ENCODE measurements at regions not wholly inside any gene's neighbourhood (a gene's known extent, or its start where the extent isn't known, plus 50 kb on each side); places are given as distances from the start of the nearest gene placed in this dataset.

DNA sequence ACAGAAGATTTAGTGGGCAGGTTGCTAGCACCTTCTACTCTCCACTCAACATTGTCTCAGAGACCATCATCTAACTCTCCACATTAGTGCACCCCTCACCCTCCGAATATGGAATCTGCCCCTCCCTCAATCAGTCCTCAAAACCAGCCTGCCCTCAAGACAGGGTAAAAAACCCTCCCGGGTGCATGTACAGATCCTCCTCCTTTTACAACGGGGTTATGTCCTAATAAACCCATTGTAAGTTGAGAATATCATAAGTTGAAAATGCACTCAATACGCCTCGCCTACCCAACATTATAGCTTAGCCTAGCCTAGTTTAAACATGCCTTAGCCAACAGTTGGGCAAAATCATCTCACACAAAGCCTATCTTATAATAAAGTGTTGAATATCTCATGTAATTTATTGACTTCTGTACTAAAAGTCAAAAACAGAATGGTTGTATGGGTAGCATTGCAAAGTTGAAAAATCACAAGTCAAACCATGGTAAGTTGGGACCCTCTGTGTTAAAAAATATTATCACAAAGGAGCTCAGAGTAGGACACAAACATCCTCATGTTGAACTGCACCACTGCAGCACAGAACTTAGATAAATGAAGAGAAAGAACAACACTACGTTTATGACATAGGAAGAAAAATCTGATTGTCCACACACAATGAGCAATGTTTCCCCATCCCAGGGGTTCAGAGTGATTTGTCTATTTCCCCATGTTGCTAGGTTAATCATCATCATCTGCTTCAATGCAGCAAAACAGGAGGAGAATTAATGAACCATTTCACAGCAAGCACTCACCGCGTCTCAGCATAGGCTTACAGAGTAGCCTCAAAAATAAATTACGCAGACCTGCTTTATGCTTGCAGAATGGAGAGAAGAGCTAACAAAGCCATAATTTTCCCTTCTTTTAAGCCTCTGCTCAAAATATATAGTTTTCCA, 184.1 kb upstream of the ARL4C start:
- H3K27me3 Mint-ChIP-seq (ENCODE audit: unreplicated experiment) = peaks cover 4% of the 10 kb centered on the region
- H3K4me1 Mint-ChIP-seq (ENCODE audit: low read depth, unreplicated experiment) = peaks cover 19% of the 10 kb centered on the region

DNA sequence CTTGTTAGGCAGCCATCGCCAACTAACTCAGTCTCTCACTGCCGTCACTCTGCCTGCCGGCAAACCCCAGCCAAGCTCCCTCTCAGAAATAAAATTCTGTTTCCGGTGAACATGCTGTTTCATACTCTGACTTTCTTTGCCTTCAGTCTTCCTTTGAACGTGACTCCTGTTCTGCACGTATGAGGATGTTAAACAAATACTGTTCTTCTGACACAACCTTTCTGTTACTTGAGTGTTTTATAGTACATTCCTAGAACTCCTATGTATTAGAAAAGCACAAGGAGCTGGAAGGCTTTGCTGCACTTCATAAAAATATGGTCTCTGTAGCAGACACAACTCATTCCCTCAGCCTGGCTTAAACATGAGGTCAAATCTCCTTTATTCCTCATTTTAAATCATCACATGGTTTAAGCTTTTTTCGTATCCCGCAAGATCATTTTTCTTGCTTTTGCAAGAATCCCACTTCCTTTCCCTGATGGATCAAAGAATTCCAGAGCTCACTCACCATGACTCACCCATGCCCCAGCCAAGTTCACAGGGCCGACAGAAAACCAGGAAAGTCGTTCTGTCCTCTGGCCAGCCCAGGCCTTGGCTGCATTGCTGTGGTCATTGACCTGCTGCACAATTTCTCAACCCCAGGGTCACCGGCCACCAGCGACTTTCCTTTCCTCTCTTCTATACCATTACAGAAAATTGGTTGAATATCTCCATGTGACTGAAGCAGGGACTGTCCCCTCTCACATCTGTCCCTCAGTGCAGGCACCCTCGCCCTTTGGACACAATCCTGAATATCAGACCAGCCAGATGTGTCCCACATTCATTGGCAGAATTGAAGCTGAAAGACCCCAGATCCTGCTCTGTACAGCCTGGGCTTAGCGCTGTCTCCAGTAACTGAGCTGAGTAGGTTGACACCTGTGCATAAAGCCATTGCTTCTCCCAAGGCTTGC, 183.1 kb upstream of the ARL4C start:
- H3K36me3 Mint-ChIP-seq (ENCODE audit: unreplicated experiment) = no peaks in the 10 kb centered on the region
- no peak for DNase-seq
- peaks cover 2% of the 10 kb centered on the region for H3K9me3 Mint-ChIP-seq (ENCODE audit: unreplicated experiment)
- no peak overlapping the region for H3K27ac Mint-ChIP-seq (ENCODE audit: unreplicated experiment)
- peaks cover 19% of the 10 kb centered on the region for H3K4me1 Mint-ChIP-seq (ENCODE audit: low read depth, unreplicated experiment)
- H3K27me3 Mint-ChIP-seq (ENCODE audit: unreplicated experiment) = peaks cover 4% of the 10 kb centered on the region
- TF ChIP-seq, protein P1, sequence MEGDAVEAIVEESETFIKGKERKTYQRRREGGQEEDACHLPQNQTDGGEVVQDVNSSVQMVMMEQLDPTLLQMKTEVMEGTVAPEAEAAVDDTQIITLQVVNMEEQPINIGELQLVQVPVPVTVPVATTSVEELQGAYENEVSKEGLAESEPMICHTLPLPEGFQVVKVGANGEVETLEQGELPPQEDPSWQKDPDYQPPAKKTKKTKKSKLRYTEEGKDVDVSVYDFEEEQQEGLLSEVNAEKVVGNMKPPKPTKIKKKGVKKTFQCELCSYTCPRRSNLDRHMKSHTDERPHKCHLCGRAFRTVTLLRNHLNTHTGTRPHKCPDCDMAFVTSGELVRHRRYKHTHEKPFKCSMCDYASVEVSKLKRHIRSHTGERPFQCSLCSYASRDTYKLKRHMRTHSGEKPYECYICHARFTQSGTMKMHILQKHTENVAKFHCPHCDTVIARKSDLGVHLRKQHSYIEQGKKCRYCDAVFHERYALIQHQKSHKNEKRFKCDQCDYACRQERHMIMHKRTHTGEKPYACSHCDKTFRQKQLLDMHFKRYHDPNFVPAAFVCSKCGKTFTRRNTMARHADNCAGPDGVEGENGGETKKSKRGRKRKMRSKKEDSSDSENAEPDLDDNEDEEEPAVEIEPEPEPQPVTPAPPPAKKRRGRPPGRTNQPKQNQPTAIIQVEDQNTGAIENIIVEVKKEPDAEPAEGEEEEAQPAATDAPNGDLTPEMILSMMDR (IDR thresholded peaks at IDR 0.05; ENCODE audit: partially characterized antibody, unreplicated experiment) = no peak
- H3K4me3 Mint-ChIP-seq (ENCODE audit: unreplicated experiment) = no peak overlapping the region

More for the DNA sequence above, 184.1 kb upstream of the ARL4C start:
- Mint-ChIP-seq H3K9me3 (ENCODE audit: unreplicated experiment) (peaks cover 2% of the 10 kb centered on the region), H3K4me3 (ENCODE audit: unreplicated experiment) (no peak overlapping the region), H3K36me3 (ENCODE audit: unreplicated experiment) (no peaks in the 10 kb centered on the region), H3K27ac (ENCODE audit: unreplicated experiment) (no peak overlapping the region)
- DNase-seq = no peak
- TF ChIP-seq, protein P1 (IDR thresholded peaks at IDR 0.05; ENCODE audit: partially characterized antibody, unreplicated experiment) = no peak

DNA sequence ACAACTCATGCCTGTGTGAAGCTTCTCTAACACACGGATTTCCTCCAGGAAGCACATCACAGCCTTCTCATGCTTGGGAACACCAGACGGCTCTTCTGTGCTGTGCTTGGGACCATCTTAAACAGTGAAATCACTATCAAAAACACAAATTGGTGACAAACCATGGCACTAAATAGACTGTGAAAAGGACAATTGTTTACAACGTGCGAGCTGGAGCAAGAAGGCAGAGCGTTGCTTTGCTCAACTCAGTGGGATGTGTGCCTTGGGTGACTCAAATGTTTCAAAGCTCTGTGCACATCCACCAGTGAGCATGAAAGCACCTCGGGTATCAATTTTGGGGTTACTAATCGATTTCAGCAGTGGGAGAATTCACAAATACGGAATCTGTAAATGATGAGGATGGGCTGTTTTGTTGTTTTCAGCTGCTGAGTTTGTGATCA, 182.4 kb upstream of the ARL4C start:
- no peak overlapping the region for H3K27ac Mint-ChIP-seq (ENCODE audit: unreplicated experiment)
- peaks cover 3% of the 10 kb centered on the region for H3K27me3 Mint-ChIP-seq (ENCODE audit: unreplicated experiment)
- TF ChIP-seq, protein P1 (IDR thresholded peaks at IDR 0.05; ENCODE audit: partially characterized antibody, unreplicated experiment) = no peak
- peaks cover 2% of the 10 kb centered on the region for H3K9me3 Mint-ChIP-seq (ENCODE audit: unreplicated experiment)
- DNase-seq = no peak
- H3K4me3 Mint-ChIP-seq (ENCODE audit: unreplicated experiment) = no peak overlapping the region
- H3K4me1 Mint-ChIP-seq (ENCODE audit: low read depth, unreplicated experiment) = peaks cover 18% of the 10 kb centered on the region
- H3K36me3 Mint-ChIP-seq (ENCODE audit: unreplicated experiment) = peaks cover 2% of the 10 kb centered on the region

- no peak overlapping the region for H3K4me3 Mint-ChIP-seq (ENCODE audit: unreplicated experiment)
- H3K36me3 Mint-ChIP-seq (ENCODE audit: unreplicated experiment) = peaks cover 8% of the 10 kb centered on the region
- TF ChIP-seq, protein P1 (IDR thresholded peaks at IDR 0.05; ENCODE audit: partially characterized antibody, unreplicated experiment) = no peak
- peaks cover 14% of the 10 kb centered on the region for H3K4me1 Mint-ChIP-seq (ENCODE audit: low read depth, unreplicated experiment)
- no peak overlapping the region for H3K27ac Mint-ChIP-seq (ENCODE audit: unreplicated experiment)
- peaks cover 2% of the 10 kb centered on the region for H3K27me3 Mint-ChIP-seq (ENCODE audit: unreplicated experiment)
- no peak for DNase-seq
- peaks cover 2% of the 10 kb centered on the region for H3K9me3 Mint-ChIP-seq (ENCODE audit: unreplicated experiment)
These were observed 181.8 kb upstream of the ARL4C start for GRCh38 chr2:234678711-234679110.

Data from glutamatergic neuron (in vitro differentiated cells).